GM21723 (cell line): ENCODE measurements at regions not wholly inside any gene's neighbourhood (a gene's known extent, or its start where the extent isn't known, plus 50 kb on each side); places are given as distances from the start of the nearest gene placed in this dataset.
"Not testable (repeated sequence)": the region's sequence is repeated elsewhere in the genome, so short reads cannot be mapped to it uniquely, and the experiment has no call there.

Source experiments
- ATAC-seq: cut with Tn5 transposase; IDR thresholded peaks from one replicate; pipeline ENCODE4 v1.9.1; 2021; ENCODE audit warnings: mild to moderate bottlenecking, moderate library complexity; ENCODE audit not compliant: unreplicated experiment

DNA sequence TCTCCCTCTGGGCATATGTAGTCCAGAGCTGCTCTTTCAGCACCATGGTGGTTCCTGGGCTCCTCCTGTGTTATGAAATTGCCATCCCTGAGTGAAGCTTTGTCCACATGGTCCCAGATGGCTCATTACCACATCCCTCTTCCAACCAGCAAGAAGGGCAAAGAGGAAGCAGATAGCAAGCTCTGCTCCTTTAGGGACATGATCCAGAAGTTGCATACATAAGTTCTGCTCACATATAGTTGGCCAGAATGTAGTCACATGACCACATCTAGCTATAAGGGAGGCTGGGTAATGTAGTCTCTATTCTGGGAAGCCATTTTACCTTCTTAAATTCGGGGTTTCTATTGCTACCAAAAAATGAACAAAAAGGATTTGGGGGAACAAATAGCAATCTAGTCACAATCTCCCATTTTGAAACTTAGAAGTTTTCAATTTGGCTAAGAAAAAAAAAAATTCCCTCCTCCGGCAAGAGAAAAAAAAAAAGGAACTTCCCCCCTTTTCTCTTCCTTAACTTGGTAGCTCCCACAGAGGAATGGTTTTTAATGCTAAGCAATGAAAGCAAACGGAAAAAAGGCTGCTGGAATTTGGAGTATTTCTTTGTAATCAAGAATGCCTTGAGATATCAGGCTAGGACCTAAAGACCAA is 88.2 kb upstream of the USP9X start:
- ATAC-seq, result no peak

DNA sequence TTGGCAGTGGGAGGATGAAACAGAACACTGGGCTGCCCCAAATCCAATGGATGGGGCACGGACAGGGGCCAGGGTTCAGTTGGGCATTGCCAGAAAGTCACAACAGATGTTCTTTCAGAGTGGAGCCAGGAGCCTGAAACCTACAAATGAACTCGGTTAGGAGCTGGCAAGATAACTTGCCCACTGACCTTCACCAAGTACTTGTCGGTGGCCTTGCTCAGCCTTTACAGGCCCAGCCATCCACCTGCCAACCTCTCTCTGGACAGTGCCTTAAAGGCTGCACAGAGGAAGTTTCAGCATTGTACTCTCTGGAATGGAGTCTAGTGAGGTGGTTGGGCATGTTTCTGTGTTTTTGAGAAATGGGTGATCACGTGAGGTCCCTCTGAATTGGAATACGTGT is 87.1 kb upstream of the USP9X start:
- no peak for ATAC-seq

DNA sequence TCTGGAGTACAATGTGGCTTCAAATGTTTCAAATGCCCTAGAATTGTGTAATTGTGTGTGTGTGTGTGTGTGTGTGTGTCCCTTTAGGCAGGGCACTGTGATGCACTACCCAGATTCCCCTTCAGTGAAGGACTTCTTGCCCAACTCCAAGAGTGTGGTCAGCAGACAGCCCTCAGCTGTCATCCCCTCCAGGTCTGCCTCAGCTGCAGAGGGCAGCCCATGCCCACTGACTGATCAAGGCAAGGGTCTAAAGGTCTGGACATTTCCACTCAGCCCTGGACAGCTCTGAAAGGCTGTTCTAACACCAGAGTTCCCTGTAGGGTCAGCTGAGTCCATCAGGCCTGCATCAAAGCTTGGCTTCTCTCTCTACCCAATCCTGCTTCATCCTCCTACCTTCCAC is 83.9 kb upstream of the USP9X start:
- no peak for ATAC-seq

DNA sequence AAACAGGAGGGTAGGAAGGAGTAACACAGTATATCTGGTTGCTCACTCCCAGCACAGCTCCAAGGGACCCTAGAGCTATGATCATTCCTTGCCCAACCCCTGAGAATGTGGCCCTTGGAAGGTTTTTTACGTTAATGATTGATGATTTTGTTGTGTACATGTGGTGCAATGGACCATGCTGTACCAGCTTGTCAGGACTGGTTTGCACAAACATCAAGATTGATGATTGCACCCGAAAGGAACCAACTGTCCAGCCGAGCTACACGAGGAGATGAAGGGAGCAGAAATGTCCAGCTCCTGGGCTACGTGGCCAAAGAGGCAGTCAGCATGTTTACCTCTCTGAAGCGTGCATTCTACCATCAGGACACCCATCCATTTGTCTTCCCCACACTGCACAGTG is 83.2 kb upstream of the USP9X start:
- ATAC-seq, result no peak

DNA sequence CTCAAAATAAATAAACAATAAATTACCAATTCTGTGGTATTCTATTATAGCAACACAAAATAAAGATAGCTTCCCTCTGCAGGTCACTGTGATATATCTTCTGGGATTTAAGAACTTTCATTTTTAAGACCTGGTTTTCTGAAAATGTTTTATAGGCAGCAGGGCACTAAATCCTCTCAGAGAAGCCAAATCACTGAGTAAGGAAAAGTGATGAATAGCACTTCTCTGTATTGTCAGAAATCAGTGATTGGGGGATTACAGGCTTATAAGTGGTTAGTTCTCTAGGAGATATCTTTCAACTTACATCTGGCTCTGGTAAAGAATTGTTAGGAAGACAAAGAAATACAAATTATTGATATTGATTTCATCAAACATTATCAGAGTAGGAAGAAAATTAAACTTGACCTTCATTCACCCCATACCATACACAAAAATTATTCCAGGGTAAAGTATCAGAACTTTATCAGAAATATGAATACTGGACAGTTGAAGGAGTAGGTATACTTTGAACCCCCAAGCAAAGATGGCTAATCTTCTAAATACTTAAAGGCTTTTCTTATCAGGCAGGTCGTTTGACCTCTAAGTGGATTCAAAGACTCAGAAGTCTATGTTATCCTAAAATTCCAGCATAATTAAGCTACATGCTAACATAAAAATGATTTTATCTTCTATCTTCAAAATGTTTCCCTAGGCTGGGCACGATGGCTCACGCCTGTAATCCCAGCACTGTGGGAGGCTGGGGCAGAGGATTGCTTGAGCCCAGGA is 81.6 kb upstream of the USP9X start:
- no peak for ATAC-seq

DNA sequence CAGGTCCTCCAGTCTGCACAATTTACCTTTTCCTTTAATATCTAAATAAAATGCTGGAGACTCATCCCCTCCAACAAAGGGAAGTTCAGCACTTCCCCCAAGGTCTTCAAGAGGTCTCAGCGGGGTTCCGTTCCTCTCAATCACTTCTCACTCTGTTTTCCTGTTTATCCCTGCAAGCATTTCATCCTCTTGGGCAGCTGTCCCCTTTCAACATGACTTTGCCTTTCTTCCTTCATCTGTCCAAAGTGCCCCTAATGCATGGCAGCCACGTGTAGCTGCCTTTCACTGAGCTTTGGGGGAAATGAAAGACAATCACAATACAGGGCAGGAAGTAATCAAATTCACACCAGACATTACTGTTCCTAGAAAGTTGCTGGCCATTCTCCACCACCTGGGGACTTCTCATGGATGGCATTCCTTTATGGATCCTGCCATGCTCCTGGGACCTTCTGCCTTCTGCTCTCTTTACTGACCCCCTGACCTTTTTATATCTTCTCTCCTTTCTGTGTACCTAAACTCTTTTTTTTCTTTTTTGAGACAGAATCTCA is 79.7 kb upstream of the USP9X start:
- no peak for ATAC-seq

DNA sequence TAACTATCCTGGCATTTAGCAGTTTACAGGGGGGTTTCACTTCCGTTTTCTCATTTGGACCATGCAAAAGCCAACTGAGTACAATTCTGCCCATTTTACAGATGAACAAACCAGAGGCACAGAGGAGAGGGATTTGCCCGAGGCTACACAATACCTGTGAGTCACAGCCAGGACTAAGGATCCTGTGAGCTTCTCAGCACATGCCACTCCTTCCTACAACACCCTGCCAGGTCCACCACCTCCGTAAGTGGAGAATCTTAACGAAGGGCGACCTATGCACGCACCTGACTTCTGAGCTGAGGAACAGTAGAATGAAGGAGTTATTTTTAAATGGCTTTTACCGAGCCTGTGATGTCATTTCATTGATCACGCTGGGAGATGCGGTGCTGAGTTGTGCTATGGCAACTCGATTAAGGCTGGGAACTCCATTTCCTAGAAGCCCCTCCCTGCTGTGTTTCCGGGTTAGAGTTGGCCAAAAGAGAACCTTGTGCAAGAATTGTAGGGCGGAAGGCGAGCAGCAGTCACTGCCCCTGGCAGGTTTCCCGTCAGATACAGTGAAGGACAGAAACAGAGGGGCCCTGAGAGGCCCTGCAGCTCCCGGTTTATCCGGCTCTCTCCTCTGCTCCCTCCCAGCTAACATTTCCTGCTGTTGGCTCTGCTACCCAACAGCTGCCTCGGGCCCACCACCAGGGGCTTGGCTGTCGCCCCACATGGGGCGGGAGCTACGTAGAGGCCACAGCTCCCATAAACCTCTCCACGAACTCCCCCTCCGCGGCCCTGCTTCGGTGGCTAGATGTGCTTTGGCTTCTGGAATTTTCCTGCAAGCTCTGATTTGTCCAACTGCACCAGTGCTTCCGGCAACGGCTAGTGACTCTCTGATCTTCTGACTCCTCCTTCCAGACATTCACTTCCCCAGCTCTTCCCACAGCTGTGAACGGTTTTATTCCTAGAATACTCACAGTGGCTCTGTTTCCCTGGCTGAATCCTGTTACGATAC is 75.1 kb upstream of the USP9X start:
- peak; percentile 56 for ATAC-seq

DNA sequence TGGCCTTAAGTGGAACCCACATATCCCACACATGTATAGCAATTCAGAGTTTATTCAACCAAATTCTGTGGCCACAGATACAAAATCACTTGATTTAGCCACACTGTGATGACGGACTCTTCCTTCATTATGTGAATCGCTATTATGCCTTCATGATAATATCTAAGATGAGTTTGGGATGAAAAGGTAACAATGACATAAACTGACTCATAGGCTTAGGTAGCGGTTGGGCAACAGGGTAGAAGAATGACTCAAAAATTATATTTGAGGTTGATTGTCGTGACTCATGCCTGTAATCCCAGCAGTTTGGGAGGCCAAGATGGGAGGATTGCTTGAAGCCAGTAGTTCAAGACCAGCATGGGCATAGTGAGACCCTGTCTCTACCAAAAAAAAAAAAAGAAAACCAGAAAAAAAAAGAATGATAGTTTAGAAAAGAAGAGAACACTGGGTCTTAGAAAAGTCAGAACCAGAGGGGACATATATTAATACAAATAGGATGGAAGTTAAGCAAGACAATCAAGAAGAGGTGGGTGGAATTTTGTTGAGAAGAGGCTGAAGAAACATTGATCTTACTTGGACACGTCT is 70.4 kb upstream of the USP9X start:
- ATAC-seq, result no peak

DNA sequence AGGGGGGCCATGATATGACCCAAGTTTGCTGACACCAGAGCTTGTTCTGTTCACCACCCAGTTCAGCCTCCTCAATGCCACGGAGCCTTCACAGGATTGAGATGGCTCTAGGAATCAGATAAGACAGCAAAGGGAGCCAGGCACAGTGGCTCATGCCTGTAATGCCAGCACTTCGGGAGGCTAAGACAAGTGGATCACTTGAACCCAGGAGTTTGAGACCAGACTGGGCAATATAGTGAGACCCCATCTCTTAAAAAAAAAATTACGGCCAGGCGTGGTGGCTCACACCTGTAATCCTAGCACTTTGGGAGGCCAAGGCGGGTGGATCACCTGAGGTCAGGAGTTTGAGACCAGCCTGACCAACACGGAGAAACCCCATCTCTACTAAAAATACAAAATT is 67.5 kb upstream of the USP9X start:
- ATAC-seq, result not testable (repeated sequence)

DNA sequence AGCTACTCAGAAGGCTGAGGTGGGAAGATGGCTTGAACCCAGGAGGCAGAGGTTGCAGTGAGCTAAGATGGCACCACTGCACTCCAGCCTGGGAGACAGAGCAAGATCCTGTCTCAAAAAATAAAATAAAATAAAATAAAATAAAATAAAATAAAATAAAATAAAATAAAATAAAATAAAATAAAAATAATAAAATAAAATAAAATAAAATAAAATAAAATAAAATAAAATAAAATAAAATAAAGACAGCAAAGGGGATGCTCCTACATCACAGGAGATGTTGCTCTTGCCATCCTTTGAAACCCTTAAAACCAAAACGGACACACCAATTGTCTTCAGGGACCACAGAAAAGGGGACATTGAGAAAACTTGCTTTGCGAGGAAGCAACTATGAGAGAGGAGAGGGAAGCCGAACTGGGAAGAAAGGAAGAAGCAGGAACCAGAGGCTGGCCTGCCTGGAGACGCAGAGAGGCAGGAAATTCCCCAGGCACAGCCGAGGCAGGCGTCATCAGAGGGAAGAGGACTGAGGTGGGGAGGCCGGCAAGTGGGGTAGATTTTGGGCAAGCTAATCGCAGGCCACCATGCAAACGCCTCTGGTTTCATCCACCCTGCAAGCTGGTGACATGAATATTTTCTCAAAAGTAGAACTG is 66.7 kb upstream of the USP9X start:
- ATAC-seq, result not testable (repeated sequence)

DNA sequence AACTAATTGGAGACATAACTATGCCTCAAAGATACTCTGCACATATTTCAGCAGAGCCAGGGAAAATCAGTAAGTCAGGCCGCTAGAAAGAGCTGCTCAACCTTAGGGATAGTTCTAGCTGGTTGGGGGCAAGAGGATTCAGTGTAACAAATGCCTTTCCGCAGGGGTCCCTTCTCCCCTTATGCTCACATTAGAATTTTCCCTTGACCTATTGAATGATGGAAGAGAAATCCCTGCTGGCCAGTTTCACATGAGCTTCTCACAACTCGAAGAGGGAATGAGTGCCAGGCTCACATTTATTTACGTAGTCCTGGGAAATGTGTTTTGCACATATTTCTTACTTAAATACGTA is 66.2 kb upstream of the USP9X start:
- no peak for ATAC-seq

DNA sequence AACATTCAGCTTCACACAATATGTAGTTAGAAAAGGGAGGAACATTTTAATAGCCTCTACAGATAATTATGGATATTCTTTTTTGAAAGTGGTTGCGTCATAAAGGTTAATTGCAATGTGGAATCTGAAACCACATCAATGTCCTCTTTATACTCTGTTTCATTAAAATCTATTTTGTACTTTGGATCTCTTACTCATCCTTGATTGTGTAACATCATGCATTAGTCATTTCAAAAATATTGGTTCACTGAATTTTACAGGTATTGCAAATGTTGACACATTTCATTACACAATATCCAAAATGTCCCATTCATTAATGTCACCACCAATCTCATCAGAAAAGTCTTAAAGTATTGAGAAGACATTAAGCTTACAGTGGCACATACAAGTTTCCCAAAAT is 62.7 kb upstream of the USP9X start:
- ATAC-seq, result no peak

DNA sequence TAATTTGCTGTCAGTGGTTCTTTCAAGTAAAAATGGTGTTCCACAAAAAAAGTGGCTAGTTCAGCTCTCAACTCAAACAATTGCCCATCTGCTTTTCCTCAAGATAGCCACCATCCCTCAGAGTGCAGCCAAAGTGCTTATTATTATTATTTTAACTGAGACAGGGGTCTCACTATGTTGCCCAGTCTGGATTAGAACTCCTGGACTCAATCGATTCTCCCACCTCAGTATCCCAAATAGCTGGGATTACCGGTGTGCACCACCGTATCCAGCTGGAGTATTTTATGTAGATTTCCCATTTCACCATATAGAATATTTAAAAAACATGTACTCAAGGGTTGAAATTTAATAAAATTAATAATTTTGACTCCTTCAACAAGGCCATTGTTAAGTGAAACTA is 62.1 kb upstream of the USP9X start:
- no peak for ATAC-seq

DNA sequence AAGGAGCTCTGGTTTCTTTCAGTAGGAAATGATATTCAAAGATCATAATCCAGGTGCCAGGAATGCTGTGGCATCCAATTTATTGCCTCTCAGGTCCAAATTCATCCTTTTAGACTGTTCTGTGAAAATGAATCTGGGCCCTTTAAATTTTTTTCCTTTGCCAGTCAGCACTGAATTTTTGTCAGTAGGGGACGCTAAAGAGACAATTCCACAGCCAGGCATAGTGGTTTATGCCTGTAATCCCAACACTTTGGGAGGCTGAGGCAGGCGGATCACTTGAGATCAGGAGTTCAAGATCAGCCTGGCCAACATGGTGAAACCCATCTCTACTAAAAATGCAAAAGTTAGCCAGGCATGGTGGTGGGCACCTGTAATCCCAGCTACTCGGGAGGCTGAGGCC is 60.9 kb upstream of the USP9X start:
- ATAC-seq, result not testable (repeated sequence)

DNA sequence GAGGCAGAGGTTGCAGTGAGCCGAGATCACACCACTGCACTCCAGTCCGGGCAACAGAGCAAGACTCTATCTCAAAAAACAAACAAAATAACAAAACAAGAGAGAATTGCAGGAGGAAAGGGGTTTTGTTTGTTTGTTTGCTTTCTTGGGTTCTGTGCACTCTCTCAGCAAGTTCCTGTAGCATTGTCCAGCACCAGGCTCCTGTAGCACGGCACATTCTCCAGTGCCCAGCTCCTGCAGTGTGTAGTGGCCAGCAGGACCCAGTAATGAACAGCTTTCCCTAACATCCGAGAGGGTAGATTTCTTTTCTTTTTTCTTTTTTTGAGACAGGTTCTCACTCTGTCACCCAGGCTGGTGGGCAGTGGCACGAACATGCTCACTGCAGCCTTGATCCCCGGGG is 60.5 kb upstream of the USP9X start:
- ATAC-seq, result no peak

DNA sequence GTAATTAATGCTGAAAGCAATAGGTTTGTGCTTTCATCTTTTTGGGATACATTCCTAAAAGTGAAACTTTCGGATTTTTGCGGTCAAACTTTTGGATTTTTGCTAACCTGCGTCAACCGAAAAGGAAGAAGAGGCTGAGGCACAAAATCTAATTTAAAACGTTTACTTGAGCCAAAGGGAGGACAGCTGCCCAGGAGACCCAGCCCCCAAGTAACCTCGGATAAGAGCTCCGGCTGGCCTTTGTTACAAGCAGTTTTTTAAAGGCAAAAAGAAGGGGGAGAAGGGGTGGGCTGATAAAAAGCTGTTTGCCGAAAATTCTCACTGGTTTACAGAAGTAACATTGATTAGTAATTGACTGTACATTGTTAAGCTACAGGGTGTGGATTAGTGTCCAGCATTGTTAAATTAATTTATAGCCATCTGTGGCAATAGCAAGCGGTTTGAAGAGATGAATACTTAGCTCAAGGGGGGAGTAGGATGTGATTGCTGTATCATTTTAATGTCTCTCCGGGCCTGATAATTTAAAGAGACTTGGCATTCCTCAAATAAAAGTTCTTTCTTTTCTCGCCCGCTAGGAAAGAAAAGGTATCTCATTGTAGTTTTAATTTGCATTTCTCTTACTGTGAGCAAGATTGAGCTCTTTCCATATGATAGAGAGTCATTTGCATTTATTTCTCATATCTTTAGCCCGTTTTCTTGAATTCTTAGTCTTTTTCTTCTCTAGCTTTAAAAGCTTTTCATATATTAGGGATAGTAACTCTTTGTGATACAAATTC is 59.1 kb upstream of the USP9X start:
- ATAC-seq, result no peak

DNA sequence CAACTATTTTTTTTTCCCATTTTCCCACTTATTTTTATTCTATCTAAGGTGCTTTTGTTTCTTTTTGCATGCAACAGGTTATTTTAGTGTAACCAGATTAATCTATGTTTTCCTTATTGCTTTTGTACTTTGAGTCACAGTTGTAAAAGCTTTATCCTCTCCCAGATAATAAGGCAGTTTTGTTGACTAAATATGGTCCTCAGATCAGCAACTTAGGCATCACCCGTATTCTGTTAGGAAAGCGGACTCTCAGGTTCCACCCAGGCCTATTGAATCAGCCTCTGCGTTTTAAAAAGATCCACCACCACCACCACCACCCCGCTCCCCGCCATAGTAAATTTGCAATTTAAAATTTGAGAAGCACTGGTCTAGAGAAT is 58.6 kb upstream of the USP9X start:
- ATAC-seq, result no peak

DNA sequence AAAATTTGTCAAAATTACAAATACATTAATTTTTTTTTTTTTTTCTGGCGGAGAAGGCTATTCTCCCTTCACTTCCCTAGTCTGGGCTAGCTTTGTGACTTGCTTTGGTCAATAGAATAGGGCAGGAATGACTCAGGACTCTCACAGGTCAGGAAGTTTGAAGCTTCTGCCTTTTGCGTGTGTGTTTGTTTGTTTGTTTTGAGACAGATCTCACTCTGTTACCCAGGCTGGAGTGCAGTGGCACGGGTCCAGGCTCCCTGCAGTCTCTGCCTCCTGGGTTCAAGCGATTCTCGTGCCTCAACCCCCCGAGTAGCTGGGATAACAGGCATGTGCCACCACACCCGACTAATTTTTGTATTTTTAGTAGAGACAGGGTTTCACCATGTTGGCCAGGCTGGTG is 55.9 kb upstream of the USP9X start:
- no peak for ATAC-seq

DNA sequence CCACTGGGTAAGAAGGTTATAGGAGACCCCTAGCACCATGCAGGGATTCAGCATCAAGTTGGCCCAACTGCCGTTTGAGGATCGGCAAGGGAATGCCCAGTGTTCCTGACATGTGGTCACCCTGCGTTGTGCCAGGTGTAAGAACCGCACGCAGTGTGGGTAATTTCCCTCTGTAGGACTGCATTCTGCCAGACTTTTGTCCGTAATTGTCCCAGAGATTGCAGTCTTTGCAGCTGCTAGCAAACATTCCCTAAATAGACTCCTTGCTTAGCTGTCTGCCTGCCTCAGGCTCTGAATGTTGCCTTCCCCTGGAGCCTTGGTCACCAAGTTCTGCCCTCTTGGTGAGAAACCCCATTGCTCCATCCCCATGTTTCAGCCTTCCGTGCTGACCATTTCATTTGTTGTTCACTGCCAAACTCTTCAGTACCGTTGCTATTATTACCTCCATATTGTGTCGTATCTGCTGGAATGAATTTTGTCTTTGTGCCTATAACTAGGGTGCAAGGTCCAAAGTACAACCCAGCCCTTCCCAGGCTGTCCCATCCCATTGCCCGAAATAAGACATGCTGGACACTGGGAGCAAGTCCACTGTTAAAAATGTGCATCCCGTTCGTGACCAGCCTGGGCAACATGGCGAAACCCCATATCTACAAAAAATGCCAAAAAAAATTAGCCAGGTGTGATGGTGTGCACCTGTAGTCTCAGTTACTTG is 53.8 kb upstream of the USP9X start:
- no peak for ATAC-seq
